Upper lobe of left lung (tissue), 4 donors: ENCODE measurements at regions not wholly inside any gene's neighbourhood (a gene's known extent, or its start where the extent isn't known, plus 50 kb on each side); places are given as distances from the start of the nearest gene placed in this dataset.

Experiments used
- EP300 ChIP-seq, 4 donors: sonication (generic); formaldehyde crosslinking; IDR thresholded peaks; one replicate each; pipeline ENCODE4 v1.5.1; 2017; ENCODE audit warnings: antibody characterized with exemption in 4 of 4, control low read depth in 2 of 4
- POLR2A ChIP-seq, 4 donors: fragments of 450-650 bp; IDR thresholded peaks; one replicate each; pipeline ENCODE4 v1.5.1; 2016 to 2017; ENCODE audit warnings: antibody characterized with exemption in 4 of 4, mild to moderate bottlenecking in 2 of 4
- POLR2AphosphoS5 ChIP-seq, 2 donors: sonication (generic); formaldehyde crosslinking; IDR thresholded peaks; one replicate each; pipeline ENCODE4 v1.5.1; 2017; ENCODE audit warnings: antibody characterized with exemption in 2 of 2
- TF ChIP-seq, protein P1 (sequence below), 6 experiments: fragments of 450-650 bp in 4 of 6; fragments of 200-600 bp in 2 of 6; sonication (generic) in 2 of 6; IDR thresholded peaks; one replicate each; pipeline ENCODE4 v1.5.1; 2016 to 2019; ENCODE audit warnings: antibody characterized with exemption in 6 of 6

- TF ChIP-seq, protein P1, sequence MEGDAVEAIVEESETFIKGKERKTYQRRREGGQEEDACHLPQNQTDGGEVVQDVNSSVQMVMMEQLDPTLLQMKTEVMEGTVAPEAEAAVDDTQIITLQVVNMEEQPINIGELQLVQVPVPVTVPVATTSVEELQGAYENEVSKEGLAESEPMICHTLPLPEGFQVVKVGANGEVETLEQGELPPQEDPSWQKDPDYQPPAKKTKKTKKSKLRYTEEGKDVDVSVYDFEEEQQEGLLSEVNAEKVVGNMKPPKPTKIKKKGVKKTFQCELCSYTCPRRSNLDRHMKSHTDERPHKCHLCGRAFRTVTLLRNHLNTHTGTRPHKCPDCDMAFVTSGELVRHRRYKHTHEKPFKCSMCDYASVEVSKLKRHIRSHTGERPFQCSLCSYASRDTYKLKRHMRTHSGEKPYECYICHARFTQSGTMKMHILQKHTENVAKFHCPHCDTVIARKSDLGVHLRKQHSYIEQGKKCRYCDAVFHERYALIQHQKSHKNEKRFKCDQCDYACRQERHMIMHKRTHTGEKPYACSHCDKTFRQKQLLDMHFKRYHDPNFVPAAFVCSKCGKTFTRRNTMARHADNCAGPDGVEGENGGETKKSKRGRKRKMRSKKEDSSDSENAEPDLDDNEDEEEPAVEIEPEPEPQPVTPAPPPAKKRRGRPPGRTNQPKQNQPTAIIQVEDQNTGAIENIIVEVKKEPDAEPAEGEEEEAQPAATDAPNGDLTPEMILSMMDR (IDR thresholded peaks at IDR 0.05): no peak
- no peak for TF ChIP-seq POLR2A (IDR thresholded peaks at IDR 0.05)
- no peak for TF ChIP-seq POLR2AphosphoS5 (IDR thresholded peaks at IDR 0.05)
- no peak for TF ChIP-seq EP300 (IDR thresholded peaks at IDR 0.05)
Observed at GRCh38 chr22:48667289-48667688, 1160.4 kb downstream of the BRD1 start.
